ENCODE measurements at regions not wholly inside any gene's neighbourhood (a gene's known extent, or its start where the extent isn't known, plus 50 kb on each side); places are given as distances from the start of the nearest gene placed in this dataset.

- Mint-ChIP-seq H3K27me3 (ENCODE audit: low read depth) (peaks cover under 1% of the 10 kb centered on the region; the same call in 1 of the 2 replicates), H3K4me3 (no peak overlapping the region), H3K4me1 (peaks cover 18 to 27% of the 10 kb centered on the region in 2 experiments), H3K36me3 (ENCODE audit: insufficient read depth in 1 of 3, low read depth in 3 of 3) (no peaks in the 10 kb centered on the region), H3K27ac (no peak overlapping the region), H3K9me3 (no peaks in the 10 kb centered on the region)
- Histone ChIP-seq H4K91ac (ENCODE audit: insufficient read length, low read depth, low read length) (no peak overlapping the region), H2BK15ac (ENCODE audit: low read depth, low read length) (no peak overlapping the region), H3K9me3 (ENCODE audit: control insufficient read depth, low read depth, low read length) (no peaks in the 10 kb centered on the region), H2BK120ac (ENCODE audit: low read depth, low read length, poor library complexity, severe bottlenecking) (no peak overlapping the region), H2AFZ (ENCODE audit: low read length) (no peak overlapping the region), H3K27me3 (ENCODE audit: insufficient read depth, low read length) (no peaks in the 10 kb centered on the region), H3K18ac (ENCODE audit: insufficient read length, low read depth, low read length) (no peak overlapping the region), H3T11ph (ENCODE audit: low read length) (no peak overlapping the region), H3K79me1 (ENCODE audit: insufficient read depth, low read depth, low read length, poor library complexity, severe bottlenecking) (no peaks in the 10 kb centered on the region), H2BK12ac (ENCODE audit: insufficient read length, low read depth, low read length) (no peak overlapping the region), H3K14ac (ENCODE audit: insufficient read depth, low read length) (no peak overlapping the region), H3K79me2 (ENCODE audit: insufficient read depth, low read length) (no peaks in the 10 kb centered on the region), H2BK20ac (ENCODE audit: low read depth, low read length, poor library complexity, severe bottlenecking) (no peak overlapping the region), H4K20me1 (ENCODE audit: control insufficient read depth, insufficient read depth, insufficient read length) (no peaks in the 10 kb centered on the region), H2AK5ac (ENCODE audit: insufficient read length, low read length) (no peak overlapping the region), H3K56ac (ENCODE audit: insufficient read length, low read depth, low read length) (no peak overlapping the region), H2BK5ac (ENCODE audit: insufficient read length, low read length) (no peak overlapping the region), H3K4ac (ENCODE audit: low read depth, low read length) (no peak overlapping the region), H4K5ac (ENCODE audit: insufficient read length, low read depth, low read length) (no peak overlapping the region), H3K4me2 (ENCODE audit: insufficient read depth, insufficient read length, low read length) (no peak overlapping the region), H3K4me1 (ENCODE audit: insufficient read depth, low read length) (no peaks in the 10 kb centered on the region), H3K23me2 (ENCODE audit: insufficient read length, low read depth, low read length, poor library complexity, severe bottlenecking) (no peaks in the 10 kb centered on the region), H3K27ac (ENCODE audit: insufficient read length, low read depth, low read length) (no peak overlapping the region), H3K23ac (ENCODE audit: insufficient read length, low read depth, low read length) (no peak overlapping the region), H4K8ac (replicated peaks; ENCODE audit: insufficient read length, low read depth, low read length) (no peak overlapping the region), H3K9ac (ENCODE audit: extremely low read depth, insufficient read length, low read length) (no peak overlapping the region)
- TF ChIP-seq, protein P1, sequence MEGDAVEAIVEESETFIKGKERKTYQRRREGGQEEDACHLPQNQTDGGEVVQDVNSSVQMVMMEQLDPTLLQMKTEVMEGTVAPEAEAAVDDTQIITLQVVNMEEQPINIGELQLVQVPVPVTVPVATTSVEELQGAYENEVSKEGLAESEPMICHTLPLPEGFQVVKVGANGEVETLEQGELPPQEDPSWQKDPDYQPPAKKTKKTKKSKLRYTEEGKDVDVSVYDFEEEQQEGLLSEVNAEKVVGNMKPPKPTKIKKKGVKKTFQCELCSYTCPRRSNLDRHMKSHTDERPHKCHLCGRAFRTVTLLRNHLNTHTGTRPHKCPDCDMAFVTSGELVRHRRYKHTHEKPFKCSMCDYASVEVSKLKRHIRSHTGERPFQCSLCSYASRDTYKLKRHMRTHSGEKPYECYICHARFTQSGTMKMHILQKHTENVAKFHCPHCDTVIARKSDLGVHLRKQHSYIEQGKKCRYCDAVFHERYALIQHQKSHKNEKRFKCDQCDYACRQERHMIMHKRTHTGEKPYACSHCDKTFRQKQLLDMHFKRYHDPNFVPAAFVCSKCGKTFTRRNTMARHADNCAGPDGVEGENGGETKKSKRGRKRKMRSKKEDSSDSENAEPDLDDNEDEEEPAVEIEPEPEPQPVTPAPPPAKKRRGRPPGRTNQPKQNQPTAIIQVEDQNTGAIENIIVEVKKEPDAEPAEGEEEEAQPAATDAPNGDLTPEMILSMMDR (conservative IDR thresholded peaks at IDR 0.05), result no peak
- no peak for DNase-seq
- WGBS (ENCODE audit: extremely low coverage, insufficient read length, low lambda C conversion rate), result no CpG with 5 or more reads among the region's 4 CpGs
Observed at GRCh38 chr3:73292220-73292619, 230.8 kb downstream of the EBLN2 start.
